ENCODE measurements at regions not wholly inside any gene's neighbourhood (a gene's known extent, or its start where the extent isn't known, plus 50 kb on each side); places are given as distances from the start of the nearest gene placed in this dataset.

GRCh38 chr14:71692496-71692895 is 239.7 kb upstream of the RGS6 start:
- TF ChIP-seq CTCF (IDR thresholded peaks at IDR 0.05; ENCODE audit: insufficient read depth, low read length, poor library complexity, severe bottlenecking) (no peak), EZH2phosphoT487 (conservative IDR thresholded peaks at IDR 0.05; ENCODE audit: low read length) (no peak)

Measured in SU-DHL-6 (cell line).